HEK293 (cell line): ENCODE measurements at regions not wholly inside any gene's neighbourhood (a gene's known extent, or its start where the extent isn't known, plus 50 kb on each side); places are given as distances from the start of the nearest gene placed in this dataset.

Experiments
- CTCF ChIA-PET: fragments of 350-600 bp; formaldehyde crosslinking; extraction: SDS; loops from one replicate; lab custom pipeline; 2021; ENCODE audit warnings: antibody characterized with exemption; lab: Yijun Ruan, JAX
- POLR2A ChIA-PET: fragments of 300-600 bp; formaldehyde crosslinking; extraction: SDS; loops from one replicate; lab custom pipeline; 2020; ENCODE audit warnings: antibody characterized with exemption, inconsistent platforms; lab: Yijun Ruan, JAX
- H3K27ac ChIP-seq: fragments of 200-500 bp; sonication (Bioruptor generic); 2 replicates; pipeline ENCODE4 v1.5.1; 2014; ENCODE audit warnings: low read depth, low read length, control low read depth, inconsistent platforms; ENCODE audit errors: extremely low read depth
- H3K36me3 ChIP-seq, 2 experiments: fragments of 200-500 bp in 1 of 2; sonication (Bioruptor generic) in 1 of 2; 1 replicate in 1 of 2; 2 replicates in 1 of 2; pipeline ENCODE4 v1.5.1; 2014 to 2017; ENCODE audit warnings: inconsistent platforms in 2 of 2, low read length in 2 of 2; ENCODE audit not compliant: control insufficient read depth in 2 of 2, insufficient read depth in 1 of 2
- H3K4me1 ChIP-seq: fragments of 200-500 bp; sonication (Bioruptor generic); 2 replicates; pipeline ENCODE4 v1.5.1; 2014; ENCODE audit warnings: mild to moderate bottlenecking, low read length, inconsistent platforms; ENCODE audit not compliant: control insufficient read depth, insufficient read depth
- H3K4me3 ChIP-seq: 2 replicates; pipeline ENCODE4 v1.5.1; 2011; ENCODE audit warnings: low read depth, mild to moderate bottlenecking, control low read depth, low read length, moderate library complexity
- H3K9me3 ChIP-seq: fragments of 200-500 bp; sonication (Bioruptor generic); 2 replicates; pipeline ENCODE4 v1.5.1; 2014; ENCODE audit warnings: low read depth, low read length, inconsistent platforms; ENCODE audit not compliant: control insufficient read depth, insufficient read depth
- CTCF ChIP-seq: fragments of 450-650 bp; formaldehyde crosslinking; IDR thresholded peaks from 2 replicates; pipeline ENCODE4 v1.5.1; 2016; ENCODE audit warnings: missing biosample characterization, missing genetic modification characterization
- KLF1 ChIP-seq: fragments of 450-650 bp; formaldehyde crosslinking; IDR thresholded peaks from 2 replicates; pipeline ENCODE4 v1.5.1; 2016; ENCODE audit warnings: missing biosample characterization, missing genetic modification characterization
- PBX3 ChIP-seq: sonication (generic); formaldehyde crosslinking; IDR thresholded peaks from 2 replicates; pipeline ENCODE4 v1.8.1; 2022; ENCODE audit warnings: mild to moderate bottlenecking, moderate library complexity, missing genetic modification reagents
- PRDM2 ChIP-seq: fragments of 450-650 bp; formaldehyde crosslinking; IDR thresholded peaks from 2 replicates; pipeline ENCODE4 v1.5.1; 2016; ENCODE audit warnings: missing biosample characterization, missing genetic modification characterization, borderline replicate concordance
- ZBTB11 ChIP-seq: fragments of 450-650 bp; formaldehyde crosslinking; conservative IDR thresholded peaks from 2 replicates; pipeline ENCODE4 v1.5.1; 2016; ENCODE audit warnings: low read depth, missing biosample characterization, missing genetic modification characterization
- ZNF140 ChIP-seq: fragments of 450-650 bp; formaldehyde crosslinking; IDR thresholded peaks from 2 replicates; pipeline ENCODE4 v1.5.1; 2016; ENCODE audit warnings: missing biosample characterization, missing genetic modification characterization
- ZNF157 ChIP-seq: fragments of 450-650 bp; formaldehyde crosslinking; IDR thresholded peaks from 2 replicates; pipeline ENCODE4 v1.5.1; 2016; ENCODE audit warnings: missing biosample characterization, missing genetic modification characterization
- ZNF416 ChIP-seq: fragments of 450-650 bp; formaldehyde crosslinking; IDR thresholded peaks from 2 replicates; pipeline ENCODE4 v1.5.1; 2016; ENCODE audit warnings: missing biosample characterization, missing genetic modification characterization
- ZNF501 ChIP-seq: fragments of 450-650 bp; formaldehyde crosslinking; IDR thresholded peaks from 2 replicates; pipeline ENCODE4 v1.5.1; 2016; ENCODE audit warnings: missing biosample characterization, missing genetic modification characterization
- ZNF558 ChIP-seq: fragments of 450-650 bp; formaldehyde crosslinking; IDR thresholded peaks from 2 replicates; pipeline ENCODE4 v1.5.1; 2016; ENCODE audit warnings: missing biosample characterization, missing genetic modification characterization
- ZNF621 ChIP-seq: fragments of 450-650 bp; formaldehyde crosslinking; IDR thresholded peaks from 2 replicates; pipeline ENCODE4 v1.5.1; 2017; ENCODE audit warnings: missing biosample characterization, missing genetic modification characterization
- ZNF747 ChIP-seq: fragments of 450-650 bp; formaldehyde crosslinking; IDR thresholded peaks from 2 replicates; pipeline ENCODE4 v1.5.1; 2016; ENCODE audit warnings: missing biosample characterization, missing genetic modification characterization
- ZSCAN23 ChIP-seq: fragments of 450-650 bp; formaldehyde crosslinking; IDR thresholded peaks from 2 replicates; pipeline ENCODE4 v1.5.1; 2016; ENCODE audit warnings: missing biosample characterization, missing genetic modification characterization
- TF ChIP-seq, protein P1 (sequence below): fragments of 450-650 bp; formaldehyde crosslinking; conservative IDR thresholded peaks from 2 replicates; pipeline ENCODE4 v1.5.1; 2016; ENCODE audit warnings: low read depth, missing biosample characterization, missing genetic modification characterization
- TF ChIP-seq, protein P2 (sequence below): fragments of 450-650 bp; formaldehyde crosslinking; IDR thresholded peaks from 2 replicates; pipeline ENCODE4 v1.5.1; 2016; ENCODE audit warnings: missing biosample characterization, missing genetic modification characterization

GRCh38 chr18:61666876-61667590, 225.8 kb downstream of the RNF152 start (continued):
- TF ChIP-seq ZBTB11 (tag by site-specific recombination) (no peak), PRDM2 (tag by site-specific recombination) (no peak), ZNF501 (no peak), ZNF558 (tag by site-specific recombination) (no peak)
- TF ChIP-seq, all 188 proteins: peak for 0

- H3K27ac ChIP-seq: no peak overlapping the region
- no peaks in the 10 kb centered on the region for H3K9me3 ChIP-seq
- H3K36me3 ChIP-seq: no peaks in the 10 kb centered on the region
- H3K4me3 ChIP-seq: no peak overlapping the region
- ChIA-PET CTCF (no interaction called here), POLR2A (no interaction called here)
- H3K4me1 ChIP-seq: no peaks in the 10 kb centered on the region
- TF ChIP-seq, protein P1, sequence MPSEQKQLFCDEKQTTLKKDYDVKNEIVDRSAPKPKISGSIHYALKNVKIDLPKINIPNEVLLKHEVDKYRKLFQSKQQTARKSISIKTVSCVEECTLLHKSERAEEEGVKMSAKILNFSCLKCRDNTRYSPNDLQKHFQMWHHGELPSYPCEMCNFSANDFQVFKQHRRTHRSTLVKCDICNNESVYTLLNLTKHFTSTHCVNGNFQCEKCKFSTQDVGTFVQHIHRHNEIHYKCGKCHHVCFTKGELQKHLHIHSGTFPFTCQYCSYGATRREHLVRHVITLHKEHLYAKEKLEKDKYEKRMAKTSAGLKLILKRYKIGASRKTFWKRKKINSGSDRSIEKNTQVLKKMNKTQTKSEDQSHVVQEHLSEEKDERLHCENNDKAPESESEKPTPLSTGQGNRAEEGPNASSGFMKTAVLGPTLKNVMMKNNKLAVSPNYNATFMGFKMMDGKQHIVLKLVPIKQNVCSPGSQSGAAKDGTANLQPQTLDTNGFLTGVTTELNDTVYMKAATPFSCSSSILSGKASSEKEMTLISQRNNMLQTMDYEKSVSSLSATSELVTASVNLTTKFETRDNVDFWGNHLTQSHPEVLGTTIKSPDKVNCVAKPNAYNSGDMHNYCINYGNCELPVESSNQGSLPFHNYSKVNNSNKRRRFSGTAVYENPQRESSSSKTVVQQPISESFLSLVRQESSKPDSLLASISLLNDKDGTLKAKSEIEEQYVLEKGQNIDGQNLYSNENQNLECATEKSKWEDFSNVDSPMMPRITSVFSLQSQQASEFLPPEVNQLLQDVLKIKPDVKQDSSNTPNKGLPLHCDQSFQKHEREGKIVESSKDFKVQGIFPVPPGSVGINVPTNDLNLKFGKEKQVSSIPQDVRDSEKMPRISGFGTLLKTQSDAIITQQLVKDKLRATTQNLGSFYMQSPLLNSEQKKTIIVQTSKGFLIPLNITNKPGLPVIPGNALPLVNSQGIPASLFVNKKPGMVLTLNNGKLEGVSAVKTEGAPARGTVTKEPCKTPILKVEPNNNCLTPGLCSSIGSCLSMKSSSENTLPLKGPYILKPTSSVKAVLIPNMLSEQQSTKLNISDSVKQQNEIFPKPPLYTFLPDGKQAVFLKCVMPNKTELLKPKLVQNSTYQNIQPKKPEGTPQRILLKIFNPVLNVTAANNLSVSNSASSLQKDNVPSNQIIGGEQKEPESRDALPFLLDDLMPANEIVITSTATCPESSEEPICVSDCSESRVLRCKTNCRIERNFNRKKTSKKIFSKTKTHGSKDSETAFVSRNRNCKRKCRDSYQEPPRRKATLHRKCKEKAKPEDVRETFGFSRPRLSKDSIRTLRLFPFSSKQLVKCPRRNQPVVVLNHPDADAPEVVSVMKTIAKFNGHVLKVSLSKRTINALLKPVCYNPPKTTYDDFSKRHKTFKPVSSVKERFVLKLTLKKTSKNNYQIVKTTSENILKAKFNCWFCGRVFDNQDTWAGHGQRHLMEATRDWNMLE (tag by site-specific recombination): no peak
- TF ChIP-seq ZNF416 (tag by site-specific recombination): no peak
- no peak for TF ChIP-seq KLF1 (tag by site-specific recombination)
- TF ChIP-seq ZNF747 (tag by site-specific recombination): no peak
- TF ChIP-seq ZNF140 (tag by site-specific recombination): no peak
- TF ChIP-seq, protein P2, sequence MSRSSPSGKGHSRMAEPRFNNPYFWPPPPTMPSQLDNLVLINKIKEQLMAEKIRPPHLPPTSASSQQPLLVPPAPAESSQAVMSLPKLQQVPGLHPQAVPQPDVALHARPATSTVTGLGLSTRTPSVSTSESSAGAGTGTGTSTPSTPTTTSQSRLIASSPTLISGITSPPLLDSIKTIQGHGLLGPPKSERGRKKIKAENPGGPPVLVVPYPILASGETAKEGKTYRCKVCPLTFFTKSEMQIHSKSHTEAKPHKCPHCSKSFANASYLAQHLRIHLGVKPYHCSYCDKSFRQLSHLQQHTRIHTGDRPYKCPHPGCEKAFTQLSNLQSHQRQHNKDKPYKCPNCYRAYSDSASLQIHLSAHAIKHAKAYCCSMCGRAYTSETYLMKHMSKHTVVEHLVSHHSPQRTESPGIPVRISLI (tag by site-specific recombination): no peak
- TF ChIP-seq PBX3 (CRISPR knock-in tag): no peak
- TF ChIP-seq ZNF157: no peak
- TF ChIP-seq ZNF621 (tag by site-specific recombination): no peak
- TF ChIP-seq CTCF: no peak
- no peak for TF ChIP-seq ZSCAN23 (tag by site-specific recombination)
These were observed 228.3 kb downstream of the RNF152 start for GRCh38 chr18:61664419-61665084.
